Progenitor cell of endocrine pancreas (in vitro differentiated cells): ENCODE measurements at regions not wholly inside any gene's neighbourhood (a gene's known extent, or its start where the extent isn't known, plus 50 kb on each side); places are given as distances from the start of the nearest gene placed in this dataset.

Experiments
- DNase-seq: peaks from one replicate; pipeline ENCODE4 v3.0.0; 2021; ENCODE audit warnings: low spot score; ENCODE audit not compliant: unreplicated experiment
- H3K27ac Mint-ChIP-seq: 2 replicates; pipeline ENCODE4 v1.8.0; 2021; ENCODE audit warnings: mild to moderate bottlenecking, moderate library complexity, mixed read lengths
- H3K27me3 Mint-ChIP-seq: 2 replicates; pipeline ENCODE4 v1.8.0; 2021; ENCODE audit warnings: mixed read lengths
- H3K36me3 Mint-ChIP-seq: 2 replicates; pipeline ENCODE4 v1.8.0; 2022; ENCODE audit warnings: mixed read lengths; ENCODE audit not compliant: insufficient read depth
- H3K4me1 Mint-ChIP-seq: 2 replicates; pipeline ENCODE4 v1.8.0; 2021; ENCODE audit warnings: low read depth, mixed read lengths
- H3K4me3 Mint-ChIP-seq: 2 replicates; pipeline ENCODE4 v1.8.0; 2021; ENCODE audit warnings: low read depth, mild to moderate bottlenecking, moderate library complexity, mixed read lengths
- H3K9me3 Mint-ChIP-seq: 2 replicates; pipeline ENCODE4 v1.8.0; 2021; ENCODE audit warnings: low read depth, mixed read lengths
- TF ChIP-seq, protein P1 (sequence below): fragments of 200-600 bp; sonication (generic); IDR thresholded peaks from one replicate; pipeline ENCODE4 v1.5.0; 2021; ENCODE audit warnings: antibody characterized with exemption, mild to moderate bottlenecking; ENCODE audit not compliant: unreplicated experiment

GRCh38 chr3:135792174-135792573, 173.4 kb upstream of the PPP2R3A start:
- no peaks in the 10 kb centered on the region for H3K27me3 Mint-ChIP-seq
- H3K36me3 Mint-ChIP-seq: no peaks in the 10 kb centered on the region
- no peak overlapping the region for H3K4me3 Mint-ChIP-seq
- TF ChIP-seq, protein P1, sequence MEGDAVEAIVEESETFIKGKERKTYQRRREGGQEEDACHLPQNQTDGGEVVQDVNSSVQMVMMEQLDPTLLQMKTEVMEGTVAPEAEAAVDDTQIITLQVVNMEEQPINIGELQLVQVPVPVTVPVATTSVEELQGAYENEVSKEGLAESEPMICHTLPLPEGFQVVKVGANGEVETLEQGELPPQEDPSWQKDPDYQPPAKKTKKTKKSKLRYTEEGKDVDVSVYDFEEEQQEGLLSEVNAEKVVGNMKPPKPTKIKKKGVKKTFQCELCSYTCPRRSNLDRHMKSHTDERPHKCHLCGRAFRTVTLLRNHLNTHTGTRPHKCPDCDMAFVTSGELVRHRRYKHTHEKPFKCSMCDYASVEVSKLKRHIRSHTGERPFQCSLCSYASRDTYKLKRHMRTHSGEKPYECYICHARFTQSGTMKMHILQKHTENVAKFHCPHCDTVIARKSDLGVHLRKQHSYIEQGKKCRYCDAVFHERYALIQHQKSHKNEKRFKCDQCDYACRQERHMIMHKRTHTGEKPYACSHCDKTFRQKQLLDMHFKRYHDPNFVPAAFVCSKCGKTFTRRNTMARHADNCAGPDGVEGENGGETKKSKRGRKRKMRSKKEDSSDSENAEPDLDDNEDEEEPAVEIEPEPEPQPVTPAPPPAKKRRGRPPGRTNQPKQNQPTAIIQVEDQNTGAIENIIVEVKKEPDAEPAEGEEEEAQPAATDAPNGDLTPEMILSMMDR: peak; percentile 43
- peak overlapping the region; percentile 53 for H3K27ac Mint-ChIP-seq
- no peak for DNase-seq
- H3K4me1 Mint-ChIP-seq: peaks cover 14% of the 10 kb centered on the region
- H3K9me3 Mint-ChIP-seq: no peaks in the 10 kb centered on the region

DNA sequence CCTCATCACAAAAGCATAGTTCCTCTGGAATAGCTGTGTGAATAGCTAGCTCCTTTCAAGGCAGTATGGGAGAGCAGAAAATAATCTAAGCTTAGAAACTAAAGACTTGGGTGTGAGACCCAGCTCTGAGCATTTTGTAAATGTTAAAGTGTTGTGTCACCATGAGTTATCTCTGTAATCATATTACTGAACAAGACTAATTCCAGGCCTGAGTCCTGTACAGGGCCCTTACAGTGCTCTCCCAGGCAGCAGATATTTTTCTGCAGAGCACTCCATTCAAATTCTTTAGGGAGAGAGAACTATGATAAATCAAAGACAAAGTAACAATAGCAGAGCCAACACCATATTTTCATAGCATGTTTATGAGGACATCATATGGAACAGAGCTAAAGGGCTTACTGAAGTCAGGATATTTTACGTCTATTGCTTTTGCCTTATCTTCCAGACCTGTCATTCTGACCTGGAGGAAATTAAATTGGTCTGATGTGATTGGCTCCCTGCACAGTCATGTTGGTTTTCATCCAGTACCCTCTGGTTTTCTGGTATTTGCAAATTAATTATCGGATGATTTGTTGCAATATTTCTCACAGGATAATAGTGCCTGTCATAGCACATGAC, 172.6 kb upstream of the PPP2R3A start:
- TF ChIP-seq, protein P1: no peak
- Mint-ChIP-seq H3K27me3 (no peaks in the 10 kb centered on the region), H3K27ac (no peak overlapping the region), H3K4me1 (peaks cover 11% of the 10 kb centered on the region), H3K4me3 (no peak overlapping the region), H3K9me3 (no peaks in the 10 kb centered on the region), H3K36me3 (no peaks in the 10 kb centered on the region)
- no peak for DNase-seq

GRCh38 chr3:135800071-135800549, 165.4 kb upstream of the PPP2R3A start:
- Mint-ChIP-seq H3K4me1 (peaks cover 4% of the 10 kb centered on the region), H3K4me3 (no peak overlapping the region), H3K27ac (no peak overlapping the region), H3K27me3 (peaks cover 16% of the 10 kb centered on the region), H3K9me3 (no peaks in the 10 kb centered on the region), H3K36me3 (no peaks in the 10 kb centered on the region)
- TF ChIP-seq, protein P1: no peak
- DNase-seq: no peak

DNA sequence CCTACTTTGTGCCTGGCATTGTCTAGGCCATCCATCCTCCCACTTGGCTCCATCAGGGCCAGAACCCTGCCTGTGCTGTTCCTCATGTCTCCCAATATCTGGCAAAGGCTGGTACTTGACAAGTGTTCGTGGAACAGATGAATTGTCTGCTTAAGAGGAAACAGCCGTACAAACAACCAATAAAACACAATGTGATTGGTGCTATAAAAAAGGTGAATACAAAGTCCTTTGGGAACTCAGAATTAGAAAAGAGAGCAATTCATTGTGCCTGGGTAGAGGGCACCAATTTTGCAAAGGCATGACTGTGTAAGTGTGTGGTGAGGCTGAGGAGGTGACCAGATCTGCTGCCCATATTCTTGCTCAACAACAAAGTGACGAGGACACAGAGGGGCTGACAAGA, 164.5 kb upstream of the PPP2R3A start:
- Mint-ChIP-seq H3K4me3 (no peak overlapping the region), H3K9me3 (no peaks in the 10 kb centered on the region), H3K27me3 (peaks cover 16% of the 10 kb centered on the region), H3K36me3 (no peaks in the 10 kb centered on the region), H3K4me1 (peaks cover 9% of the 10 kb centered on the region), H3K27ac (no peak overlapping the region)
- DNase-seq: no peak
- TF ChIP-seq, protein P1: no peak

DNA sequence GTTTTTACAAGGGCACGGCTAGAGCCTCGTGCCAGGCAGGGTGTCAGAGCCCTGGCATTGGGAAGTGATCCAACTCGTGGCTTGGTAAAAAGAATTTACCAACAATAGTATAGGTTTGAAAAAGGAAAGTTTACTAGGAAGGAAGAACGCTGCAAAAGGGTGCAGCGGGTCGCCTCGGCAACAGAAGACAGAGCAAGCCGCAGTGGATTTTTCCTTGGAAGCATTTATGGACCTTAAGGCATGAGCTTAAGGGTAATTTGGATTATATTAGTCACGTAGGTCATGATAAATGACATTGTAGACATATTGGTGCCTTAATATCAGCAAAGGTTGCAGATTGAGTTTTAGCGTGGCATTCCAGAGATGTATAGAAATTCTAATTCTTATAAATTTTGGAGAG, 163.4 kb upstream of the PPP2R3A start:
- no peak for DNase-seq
- TF ChIP-seq, protein P1: no peak
- Mint-ChIP-seq H3K4me1 (peaks cover 12% of the 10 kb centered on the region), H3K9me3 (no peaks in the 10 kb centered on the region), H3K36me3 (no peaks in the 10 kb centered on the region), H3K27me3 (peaks cover 16% of the 10 kb centered on the region), H3K4me3 (no peak overlapping the region), H3K27ac (no peak overlapping the region)
